OCI-LY7 (cell line): ENCODE measurements at regions not wholly inside any gene's neighbourhood (a gene's known extent, or its start where the extent isn't known, plus 50 kb on each side); places are given as distances from the start of the nearest gene placed in this dataset.

Experiments
- EZH2phosphoT487 ChIP-seq: fragments of 200-600 bp; sonication (generic); IDR thresholded peaks from 2 replicates; pipeline ENCODE4 v1.6.1; 2018; ENCODE audit warnings: low read depth, borderline replicate concordance, mild to moderate bottlenecking, mixed run types, antibody characterized with exemption, low read length, moderate library complexity, mixed read lengths
- TF ChIP-seq, protein P1 (sequence below): fragments of 200-600 bp; sonication (generic); conservative IDR thresholded peaks from 2 replicates; pipeline ENCODE4 v1.5.1; 2014; ENCODE audit warnings: mild to moderate bottlenecking, antibody characterized with exemption, low read length, moderate library complexity, mixed read lengths

- TF ChIP-seq, protein P1, sequence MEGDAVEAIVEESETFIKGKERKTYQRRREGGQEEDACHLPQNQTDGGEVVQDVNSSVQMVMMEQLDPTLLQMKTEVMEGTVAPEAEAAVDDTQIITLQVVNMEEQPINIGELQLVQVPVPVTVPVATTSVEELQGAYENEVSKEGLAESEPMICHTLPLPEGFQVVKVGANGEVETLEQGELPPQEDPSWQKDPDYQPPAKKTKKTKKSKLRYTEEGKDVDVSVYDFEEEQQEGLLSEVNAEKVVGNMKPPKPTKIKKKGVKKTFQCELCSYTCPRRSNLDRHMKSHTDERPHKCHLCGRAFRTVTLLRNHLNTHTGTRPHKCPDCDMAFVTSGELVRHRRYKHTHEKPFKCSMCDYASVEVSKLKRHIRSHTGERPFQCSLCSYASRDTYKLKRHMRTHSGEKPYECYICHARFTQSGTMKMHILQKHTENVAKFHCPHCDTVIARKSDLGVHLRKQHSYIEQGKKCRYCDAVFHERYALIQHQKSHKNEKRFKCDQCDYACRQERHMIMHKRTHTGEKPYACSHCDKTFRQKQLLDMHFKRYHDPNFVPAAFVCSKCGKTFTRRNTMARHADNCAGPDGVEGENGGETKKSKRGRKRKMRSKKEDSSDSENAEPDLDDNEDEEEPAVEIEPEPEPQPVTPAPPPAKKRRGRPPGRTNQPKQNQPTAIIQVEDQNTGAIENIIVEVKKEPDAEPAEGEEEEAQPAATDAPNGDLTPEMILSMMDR, result no peak
- TF ChIP-seq EZH2phosphoT487, result no peak
These were observed 87.8 kb upstream of the GALNT18 start for GRCh38 chr11:11709447-11710239.
